IMR-90 (cell line): ENCODE measurements at regions not wholly inside any gene's neighbourhood (a gene's known extent, or its start where the extent isn't known, plus 50 kb on each side); places are given as distances from the start of the nearest gene placed in this dataset.

Source experiments
- ATAC-seq: fragments of 200-7000 bp; cut with Tn5 transposase; 2 replicates; pipeline ENCODE4 v1.9.1; 2020; ENCODE audit warnings: low read depth, mild to moderate bottlenecking, moderate library complexity
- BruUV-seq: library from RNA; stranded (reverse); fragments of 400-500 nt; replicated peaks from 2 replicates; lab custom pipeline; 2021; lab: Mats Ljungman, UMichigan
- CTCF ChIA-PET: fragments of 300-600 bp; formaldehyde crosslinking; extraction: SDS; loops from one replicate; lab custom pipeline; 2021; ENCODE audit warnings: antibody characterized with exemption; lab: Yijun Ruan, JAX
- POLR2A ChIA-PET: fragments of 300-600 bp; sonication (Branson Sonifier 250); formaldehyde crosslinking; loops from one replicate; lab custom pipeline; 2022; ENCODE audit warnings: antibody characterized with exemption; ENCODE audit not compliant: unreplicated experiment; lab: Charles Lee
- DNase-seq: peaks from one replicate; pipeline ENCODE4 v3.0.0; 2013
- H2AFZ ChIP-seq: replicated peaks from 2 replicates; pipeline ENCODE3; 2013; ENCODE audit warnings: low read length, mild to moderate bottlenecking; ENCODE audit not compliant: poor library complexity
- H2AK5ac ChIP-seq: 2 replicates; pipeline ENCODE4 v1.6.1; 2013; ENCODE audit warnings: low read depth, low read length, inconsistent platforms
- H2AK9ac ChIP-seq: replicated peaks from 2 replicates; pipeline ENCODE3; 2013; ENCODE audit warnings: mild to moderate bottlenecking, low read depth, low read length, moderate library complexity; ENCODE audit not compliant: poor library complexity
- H2BK120ac ChIP-seq: 2 replicates; pipeline ENCODE4 v1.6.1; 2013; ENCODE audit warnings: low read depth, low read length, inconsistent platforms
- H2BK15ac ChIP-seq: 3 replicates; pipeline ENCODE4 v1.6.1; 2013; ENCODE audit warnings: low read depth, low read length, inconsistent platforms
- H2BK20ac ChIP-seq: 2 replicates; pipeline ENCODE4 v1.6.1; 2013; ENCODE audit warnings: low read depth, mild to moderate bottlenecking, inconsistent platforms, low read length, moderate library complexity
- H2BK5ac ChIP-seq: 2 replicates; pipeline ENCODE4 v1.6.1; 2013; ENCODE audit warnings: mild to moderate bottlenecking, low read depth, low read length, inconsistent platforms; ENCODE audit not compliant: poor library complexity, severe bottlenecking
- H3K14ac ChIP-seq: replicated peaks from 2 replicates; pipeline ENCODE4 v1.6.1; 2013; ENCODE audit warnings: low read depth, low read length, inconsistent platforms
- H3K18ac ChIP-seq: 2 replicates; pipeline ENCODE4 v1.6.1; 2013; ENCODE audit warnings: low read depth, low read length, control low read depth
- H3K23ac ChIP-seq: 2 replicates; pipeline ENCODE4 v1.6.1; 2013; ENCODE audit warnings: low read depth, low read length, inconsistent platforms
- H3K27ac ChIP-seq: 2 replicates; pipeline ENCODE4 v1.5.1; 2013; ENCODE audit warnings: mild to moderate bottlenecking, control low read depth, low read length; ENCODE audit not compliant: insufficient read depth
- H3K27me3 ChIP-seq: 2 replicates; pipeline ENCODE4 v1.6.1; 2013; ENCODE audit warnings: low read length; ENCODE audit not compliant: control insufficient read depth, insufficient read depth
- H3K36me3 ChIP-seq: 2 replicates; pipeline ENCODE4 v1.6.1; 2013; ENCODE audit warnings: low read length, mixed read lengths; ENCODE audit not compliant: control insufficient read depth, insufficient read depth
- H3K4ac ChIP-seq: 2 replicates; pipeline ENCODE4 v1.6.1; 2013; ENCODE audit warnings: low read depth, low read length, inconsistent platforms
- H3K4me1 ChIP-seq: 2 replicates; pipeline ENCODE4 v1.6.1; 2013; ENCODE audit warnings: low read length, mixed read lengths; ENCODE audit not compliant: control insufficient read depth, insufficient read depth
- H3K4me2 ChIP-seq: 2 replicates; pipeline ENCODE4 v1.6.1; 2013; ENCODE audit warnings: low read depth, mild to moderate bottlenecking, control low read depth, low read length, moderate library complexity
- H3K4me3 ChIP-seq: 2 replicates; pipeline ENCODE4 v1.5.1; 2013; ENCODE audit warnings: low read depth, mild to moderate bottlenecking, control low read depth, low read length, moderate library complexity; ENCODE audit not compliant: insufficient read depth
- H3K56ac ChIP-seq: 2 replicates; pipeline ENCODE4 v1.6.1; 2013; ENCODE audit warnings: low read length, inconsistent platforms; ENCODE audit not compliant: insufficient read depth; ENCODE audit errors: extremely low read depth
- H3K79me1 ChIP-seq, 2 experiments: 2 replicates each; pipeline ENCODE4 v1.6.1; 2013; ENCODE audit warnings: low read length in 2 of 2, inconsistent platforms in 1 of 2, low read depth in 1 of 2
- H3K9ac ChIP-seq: 2 replicates; pipeline ENCODE4 v1.6.1; 2013; ENCODE audit warnings: low read depth, low read length, control low read depth
- H3K9me1 ChIP-seq: 2 replicates; pipeline ENCODE4 v1.6.1; 2013; ENCODE audit warnings: low read length, inconsistent platforms; ENCODE audit not compliant: insufficient read depth
- H3K9me3 ChIP-seq: 2 replicates; pipeline ENCODE4 v1.6.1; 2013; ENCODE audit warnings: low read length; ENCODE audit not compliant: control insufficient read depth, insufficient read depth
- H4K20me1 ChIP-seq: 2 replicates; pipeline ENCODE4 v1.6.1; 2013; ENCODE audit warnings: low read length, inconsistent platforms; ENCODE audit not compliant: insufficient read depth
- H4K5ac ChIP-seq: 2 replicates; pipeline ENCODE4 v1.6.1; 2013; ENCODE audit warnings: mild to moderate bottlenecking, low read depth, low read length, control low read depth
- H4K8ac ChIP-seq, 2 experiments: 2 replicates each; pipeline ENCODE4 v1.6.1; 2013; ENCODE audit warnings: low read depth in 2 of 2, low read length in 2 of 2, control low read depth in 1 of 2, inconsistent platforms in 1 of 2
- H4K91ac ChIP-seq: 2 replicates; pipeline ENCODE4 v1.6.1; 2013; ENCODE audit warnings: low read depth, low read length, inconsistent platforms; ENCODE audit not compliant: insufficient read depth
- BHLHE40 ChIP-seq: fragments of 150-350 bp; IDR thresholded peaks from 2 replicates; pipeline ENCODE4 v1.6.1; 2016; ENCODE audit warnings: mild to moderate bottlenecking, low read depth, low read length
- CEBPB ChIP-seq: IDR thresholded peaks from 2 replicates; pipeline ENCODE4 v1.6.1; 2012; ENCODE audit warnings: low read depth, low read length, improper control_type of control experiment
- CTCF ChIP-seq: conservative IDR thresholded peaks from 2 replicates; pipeline ENCODE4 v1.5.1; 2012; ENCODE audit warnings: mild to moderate bottlenecking, low read depth, low read length, improper control_type of control experiment
- FOS ChIP-seq: fragments of 150-350 bp; IDR thresholded peaks from 2 replicates; pipeline ENCODE4 v1.6.1; 2016; ENCODE audit warnings: low read depth, low read length
- MAFK ChIP-seq: IDR thresholded peaks from 2 replicates; pipeline ENCODE4 v1.6.1; 2012; ENCODE audit warnings: low read depth, low read length, improper control_type of control experiment
- MAZ ChIP-seq: IDR thresholded peaks from 2 replicates; pipeline ENCODE4 v1.6.1; 2012; ENCODE audit warnings: low read depth, mild to moderate bottlenecking, low read length, improper control_type of control experiment, moderate library complexity, borderline replicate concordance
- POLR2A ChIP-seq: IDR thresholded peaks from 2 replicates; pipeline ENCODE4 v1.6.1; 2012; ENCODE audit warnings: mild to moderate bottlenecking, low read depth, low read length
- RAD21 ChIP-seq: IDR thresholded peaks from 2 replicates; pipeline ENCODE4 v1.6.1; 2012; ENCODE audit warnings: low read length, improper control_type of control experiment
- RFX5 ChIP-seq: IDR thresholded peaks from 2 replicates; pipeline ENCODE4 v1.8.0; 2012; ENCODE audit warnings: low read depth, mild to moderate bottlenecking, low read length, moderate library complexity
- USF2 ChIP-seq: fragments of 150-350 bp; IDR thresholded peaks from 2 replicates; pipeline ENCODE4 v1.6.1; 2017; ENCODE audit warnings: mild to moderate bottlenecking, antibody characterized with exemption, low read length, low read depth
- WGBS, 2 experiments: methylation state at CpG; one replicate each; pipeline versions ENCODE4 v1.1.5 to v1.1.7; 2013; ENCODE audit warnings: missing lambda C conversion rate in 2 of 2; ENCODE audit not compliant: insufficient read length in 1 of 2; ENCODE audit errors: extremely low coverage in 2 of 2; 5-methylcytosine and 5-hydroxymethylcytosine counted together
- dilution Hi-C: fragments of 300-500 bp; cut with HindIII; formaldehyde crosslinking; loops from one replicate; pipeline ENCODE4 v1.14.3; 2018; ENCODE audit warnings: low sequenced_read_pairs; ENCODE audit not compliant: unreplicated experiment
- in situ Hi-C: fragments of 300-500 bp; cut with MboI; formaldehyde crosslinking; loops from 3 replicates; pipeline ENCODE4 v1.14.3; 2019; ENCODE audit warnings: low sequenced_read_pairs, inconsistent platforms, mixed read lengths
- intact Hi-C: fragments of 100-400 bp; cut with micrococcal nuclease; formaldehyde crosslinking; loops from 2 replicates; pipeline ENCODE4 v1.10.0; 2022
- TF ChIP-seq, protein P1 (sequence below): fragments of 150-350 bp; IDR thresholded peaks from 2 replicates; pipeline ENCODE4 v1.6.1; 2016; ENCODE audit warnings: low read depth, mild to moderate bottlenecking, low read length, moderate library complexity, borderline replicate concordance

DNA sequence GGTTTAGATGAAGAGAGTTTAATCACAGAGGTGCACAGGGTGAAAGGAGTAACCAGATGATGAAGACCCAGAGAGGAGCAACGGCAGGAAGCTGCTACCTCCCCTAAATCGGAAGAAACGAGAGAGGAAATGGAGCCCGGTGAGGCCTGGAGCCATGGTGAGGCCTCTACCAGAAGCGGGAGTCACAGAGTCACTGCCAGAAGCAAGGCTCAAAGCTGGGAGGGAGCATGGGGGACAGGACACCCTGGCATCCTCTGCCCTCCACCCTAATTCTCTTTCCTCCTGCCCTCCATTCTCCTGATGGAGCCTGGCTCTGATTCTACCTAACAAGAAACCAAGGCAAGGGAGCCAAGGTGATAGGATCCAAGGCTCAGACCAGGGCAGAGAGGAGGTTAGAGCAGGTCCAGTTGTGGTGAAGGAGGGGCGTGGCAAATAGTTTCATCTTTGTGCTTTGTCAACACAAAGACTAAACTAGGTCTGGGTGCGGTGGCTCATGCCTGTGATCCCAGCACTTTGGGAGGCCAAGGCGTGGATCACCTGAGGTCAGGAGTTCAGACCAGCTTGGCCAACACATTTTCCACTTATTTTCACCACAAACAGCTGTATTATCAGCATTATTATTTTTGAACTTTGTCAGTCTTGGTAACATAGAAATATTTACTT lies 134.4 kb upstream of the RAI14 start:
- Histone ChIP-seq H2BK15ac (peak overlapping the region; percentile 89; the same call in 2 of the 3 replicates), H3K9me1 (peaks cover 19% of the 10 kb centered on the region; the same call in 1 of the 2 replicates), H3K9me3 (no peaks in the 10 kb centered on the region), H2BK20ac (peak overlapping the region; percentile 64), H3K27ac (no peak overlapping the region), H2BK120ac (peak overlapping the region; percentile 88), H3K4ac (peak overlapping the region; percentile 85), H2AK5ac (peak overlapping the region; percentile 77), H3K18ac (peak overlapping the region; percentile 46; the same call in 1 of the 2 replicates), H3K36me3 (no peaks in the 10 kb centered on the region), H3K4me2 (no peak overlapping the region), H2AFZ (peak overlapping the region; percentile 24), H4K20me1 (no peaks in the 10 kb centered on the region), H4K8ac (peak overlapping the region in 1 of 2 experiments; percentile 62; a peak in 2 of 4 replicates), H2BK5ac (peak overlapping the region; percentile 1), H3K23ac (no peak overlapping the region; the same call in 1 of the 2 replicates), H3K9ac (no peak overlapping the region), H3K27me3 (no peaks in the 10 kb centered on the region), H3K4me1 (peaks cover 14% of the 10 kb centered on the region), H3K14ac (peak overlapping the region; percentile 57), H3K4me3 (no peak overlapping the region), H2AK9ac (peak overlapping the region; percentile 50), H4K5ac (peak overlapping the region; percentile 57), H3K56ac (no peak overlapping the region), H3K79me1 (peaks cover 0 to 26% of the 10 kb centered on the region in 2 experiments; a peak in 2 of 4 replicates), H4K91ac (peak overlapping the region; percentile 60)
- POLR2A ChIA-PET, result no interaction called here
- dilution Hi-C loops, result no loop called here
- CTCF ChIA-PET, result no interaction called here
- BruUV-seq, result no TSS peak
- TF ChIP-seq RAD21, result no peak
- TF ChIP-seq MAZ, result no peak
- TF ChIP-seq MAFK, result no peak
- TF ChIP-seq BHLHE40, result no peak
- TF ChIP-seq, protein P1, sequence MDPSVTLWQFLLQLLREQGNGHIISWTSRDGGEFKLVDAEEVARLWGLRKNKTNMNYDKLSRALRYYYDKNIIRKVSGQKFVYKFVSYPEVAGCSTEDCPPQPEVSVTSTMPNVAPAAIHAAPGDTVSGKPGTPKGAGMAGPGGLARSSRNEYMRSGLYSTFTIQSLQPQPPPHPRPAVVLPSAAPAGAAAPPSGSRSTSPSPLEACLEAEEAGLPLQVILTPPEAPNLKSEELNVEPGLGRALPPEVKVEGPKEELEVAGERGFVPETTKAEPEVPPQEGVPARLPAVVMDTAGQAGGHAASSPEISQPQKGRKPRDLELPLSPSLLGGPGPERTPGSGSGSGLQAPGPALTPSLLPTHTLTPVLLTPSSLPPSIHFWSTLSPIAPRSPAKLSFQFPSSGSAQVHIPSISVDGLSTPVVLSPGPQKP, result no peak
- no peak for TF ChIP-seq CEBPB
- no peak for TF ChIP-seq RFX5
- TF ChIP-seq FOS, result no peak
- TF ChIP-seq USF2, result no peak
- TF ChIP-seq CTCF, result no peak
- no peak for TF ChIP-seq POLR2A
- DNase-seq, result no peak
- 88% methylated on average over 3 of the region's 8 CpGs; no CpG with 5 or more reads in 1 of the 2 experiments for WGBS, 2 experiments
- in situ Hi-C loops, result no loop called here
- intact Hi-C loops, result loop anchor here (5.0 to 10.0 kb wide), 2 partner anchors 86 to 163 kb away; no protein-coding TSS in a partner anchor
- no peak for ATAC-seq
